GM23338 (cell line): ENCODE measurements at regions not wholly inside any gene's neighbourhood (a gene's known extent, or its start where the extent isn't known, plus 50 kb on each side); places are given as distances from the start of the nearest gene placed in this dataset.

ENCODE experiments used
- ATAC-seq: fragments of 200-7000 bp; cut with Tn5 transposase; 3 replicates; pipeline ENCODE4 v1.9.1; 2020
- DNase-seq: peaks from one replicate; pipeline ENCODE4 v3.0.0-alpha.2; 2015; ENCODE audit warnings: low spot score
- H2AFZ ChIP-seq: fragments of 200-600 bp; sonication (generic); 2 replicates; pipeline ENCODE4 v1.8.0; 2016; ENCODE audit warnings: antibody characterized with exemption, mild to moderate bottlenecking, moderate library complexity
- H3F3A ChIP-seq: fragments of 200-600 bp; sonication (generic); replicated peaks from 2 replicates; pipeline ENCODE4 v1.8.0; 2017; ENCODE audit warnings: antibody characterized with exemption, mixed run types, low read depth
- H3K27ac ChIP-seq: fragments of 200-600 bp; sonication (generic); 2 replicates; pipeline ENCODE4 v1.6.1; 2016; ENCODE audit warnings: low read depth
- H3K27me3 ChIP-seq: fragments of 200-600 bp; sonication (generic); 2 replicates; pipeline ENCODE4 v1.8.0; 2016; ENCODE audit warnings: mild to moderate bottlenecking, mixed run types, moderate library complexity; ENCODE audit not compliant: insufficient read depth
- H3K36me3 ChIP-seq: fragments of 200-600 bp; sonication (generic); 2 replicates; pipeline ENCODE4 v1.8.0; 2016; ENCODE audit warnings: mild to moderate bottlenecking; ENCODE audit not compliant: insufficient read depth
- H3K4me1 ChIP-seq: fragments of 200-600 bp; sonication (generic); 2 replicates; pipeline ENCODE4 v1.8.0; 2016; ENCODE audit warnings: mild to moderate bottlenecking, moderate library complexity; ENCODE audit not compliant: insufficient read depth
- H3K4me2 ChIP-seq: fragments of 200-600 bp; sonication (generic); 2 replicates; pipeline ENCODE4 v1.7.1; 2017; ENCODE audit warnings: mixed run types
- H3K4me3 ChIP-seq: fragments of 200-600 bp; sonication (generic); 2 replicates; pipeline ENCODE4 v1.6.1; 2016; ENCODE audit warnings: mixed run types
- H3K79me2 ChIP-seq: fragments of 200-600 bp; sonication (generic); replicated peaks from 2 replicates; pipeline ENCODE4 v1.8.0; 2017; ENCODE audit warnings: mild to moderate bottlenecking; ENCODE audit not compliant: insufficient read depth
- H3K9me2 ChIP-seq: fragments of 200-600 bp; sonication (generic); 2 replicates; pipeline ENCODE4 v1.8.0; 2017; ENCODE audit not compliant: insufficient read depth
- H4K20me1 ChIP-seq: fragments of 200-600 bp; sonication (generic); replicated peaks from 2 replicates; pipeline ENCODE4 v1.8.0; 2017; ENCODE audit warnings: mild to moderate bottlenecking; ENCODE audit not compliant: insufficient read depth
- H3K27ac Mint-ChIP-seq: 2 replicates; pipeline ENCODE4 v1.8.0; 2020; ENCODE audit warnings: inconsistent platforms, mild to moderate bottlenecking, moderate library complexity, mixed read lengths
- H3K27me3 Mint-ChIP-seq: 3 replicates; pipeline ENCODE4 v1.8.0; 2022; ENCODE audit warnings: low read depth, mild to moderate bottlenecking, moderate library complexity, mixed read lengths, inconsistent platforms; ENCODE audit not compliant: insufficient read depth, poor library complexity
- H3K36me3 Mint-ChIP-seq: 3 replicates; pipeline ENCODE4 v1.8.0; 2021; ENCODE audit warnings: low read depth, mild to moderate bottlenecking, inconsistent platforms, moderate library complexity, mixed read lengths
- H3K4me1 Mint-ChIP-seq: 3 replicates; pipeline ENCODE4 v1.8.0; 2020; ENCODE audit warnings: mild to moderate bottlenecking, inconsistent platforms, mixed read lengths
- H3K4me3 Mint-ChIP-seq: 3 replicates; pipeline ENCODE4 v1.8.0; 2021; ENCODE audit warnings: moderate library complexity, mild to moderate bottlenecking, inconsistent platforms, mixed read lengths
- H3K9me3 Mint-ChIP-seq: 3 replicates; pipeline ENCODE4 v1.8.0; 2020; ENCODE audit warnings: moderate library complexity, mild to moderate bottlenecking, inconsistent platforms, mixed read lengths
- CREB1 ChIP-seq: fragments of 250-450 bp; sonication (Bioruptor Pico); IDR thresholded peaks from 2 replicates; pipeline ENCODE4 v1.5.0; 2020; ENCODE audit warnings: low read depth, mild to moderate bottlenecking, moderate library complexity
- EZH2 ChIP-seq: fragments of 200-600 bp; sonication (generic); IDR thresholded peaks from one replicate; pipeline ENCODE4 v1.8.0; 2017; ENCODE audit warnings: antibody characterized with exemption, mild to moderate bottlenecking, low read depth; ENCODE audit not compliant: unreplicated experiment
- EZH2phosphoT487 ChIP-seq: fragments of 200-600 bp; sonication (generic); IDR thresholded peaks from one replicate; pipeline ENCODE4 v1.8.1; 2018; ENCODE audit warnings: antibody characterized with exemption; ENCODE audit not compliant: unreplicated experiment
- JUNB ChIP-seq: IDR thresholded peaks from one replicate; pipeline ENCODE4 v1.6.1; 2016; ENCODE audit warnings: antibody characterized with exemption; ENCODE audit not compliant: unreplicated experiment
- NANOG ChIP-seq: IDR thresholded peaks from 2 replicates; pipeline ENCODE4 v1.6.1; 2016; ENCODE audit warnings: antibody characterized with exemption, borderline replicate concordance
- POLR2AphosphoS5 ChIP-seq: IDR thresholded peaks from 2 replicates; pipeline ENCODE4 v1.6.1; 2016; ENCODE audit warnings: antibody characterized with exemption, low read depth
- STAT1 ChIP-seq: IDR thresholded peaks from one replicate; pipeline ENCODE4 v1.6.1; 2016; ENCODE audit warnings: antibody characterized with exemption; ENCODE audit not compliant: unreplicated experiment
- ZNF114 ChIP-seq: fragments of 250-450 bp; sonication (Bioruptor Pico); IDR thresholded peaks from 2 replicates; pipeline ENCODE4 v1.5.0; 2020; ENCODE audit warnings: mild to moderate bottlenecking, moderate library complexity
- ZNF331 ChIP-seq: fragments of 250-450 bp; sonication (Bioruptor Pico); IDR thresholded peaks from 2 replicates; pipeline ENCODE4 v1.5.0; 2020; ENCODE audit warnings: low read depth, mild to moderate bottlenecking, moderate library complexity
- TF ChIP-seq, protein P1 (sequence below), 2 experiments: fragments of 200-600 bp in 1 of 2; sonication (generic) in 1 of 2; conservative IDR thresholded peaks; 2 replicates each; pipeline versions ENCODE4 v1.5.1 to v1.6.1; 2016 to 2017; ENCODE audit warnings: antibody characterized with exemption in 2 of 2, low read depth in 2 of 2, mild to moderate bottlenecking in 2 of 2, moderate library complexity in 1 of 2
- TF ChIP-seq, protein P2 (sequence below): IDR thresholded peaks from one replicate; pipeline ENCODE4 v1.6.1; 2018; ENCODE audit warnings: antibody characterized with exemption; ENCODE audit not compliant: unreplicated experiment
- TF ChIP-seq, protein P3 (sequence below): fragments of 250-450 bp; sonication (Bioruptor Pico); IDR thresholded peaks from 2 replicates; pipeline ENCODE4 v1.5.0; 2020; ENCODE audit warnings: mild to moderate bottlenecking, moderate library complexity
- TF ChIP-seq, protein P4 (sequence below): IDR thresholded peaks from 2 replicates; pipeline ENCODE4 v1.6.1; 2016; ENCODE audit warnings: antibody characterized with exemption

DNA sequence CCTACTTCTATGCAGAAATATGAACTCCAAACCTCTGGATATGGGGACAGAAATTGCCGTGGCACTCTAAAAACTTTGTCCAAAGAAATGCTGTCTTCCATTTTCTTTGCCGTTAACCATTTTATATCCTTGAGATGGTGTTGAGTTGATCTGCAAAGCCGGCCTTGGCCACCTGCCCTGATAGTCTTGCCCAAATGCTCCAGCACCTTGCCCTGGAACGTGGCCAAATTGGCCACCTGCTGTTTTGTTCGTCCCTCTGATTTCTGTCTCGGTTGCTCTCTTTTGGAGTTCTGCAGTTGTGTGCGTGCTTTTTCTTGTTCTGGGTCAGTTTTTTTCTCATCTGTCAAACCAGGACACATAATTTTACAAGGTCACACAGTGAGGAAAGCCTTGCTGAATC, 239.7 kb upstream of the GMDS start:
- TF ChIP-seq ZNF114 (CRISPR knock-in tag) (no peak), POLR2AphosphoS5 (no peak), JUNB (no peak), CREB1 (CRISPR knock-in tag) (no peak), NANOG (no peak), EZH2 (no peak), ZNF331 (CRISPR knock-in tag) (no peak), EZH2phosphoT487 (no peak), STAT1 (no peak)
- TF ChIP-seq, protein P1, sequence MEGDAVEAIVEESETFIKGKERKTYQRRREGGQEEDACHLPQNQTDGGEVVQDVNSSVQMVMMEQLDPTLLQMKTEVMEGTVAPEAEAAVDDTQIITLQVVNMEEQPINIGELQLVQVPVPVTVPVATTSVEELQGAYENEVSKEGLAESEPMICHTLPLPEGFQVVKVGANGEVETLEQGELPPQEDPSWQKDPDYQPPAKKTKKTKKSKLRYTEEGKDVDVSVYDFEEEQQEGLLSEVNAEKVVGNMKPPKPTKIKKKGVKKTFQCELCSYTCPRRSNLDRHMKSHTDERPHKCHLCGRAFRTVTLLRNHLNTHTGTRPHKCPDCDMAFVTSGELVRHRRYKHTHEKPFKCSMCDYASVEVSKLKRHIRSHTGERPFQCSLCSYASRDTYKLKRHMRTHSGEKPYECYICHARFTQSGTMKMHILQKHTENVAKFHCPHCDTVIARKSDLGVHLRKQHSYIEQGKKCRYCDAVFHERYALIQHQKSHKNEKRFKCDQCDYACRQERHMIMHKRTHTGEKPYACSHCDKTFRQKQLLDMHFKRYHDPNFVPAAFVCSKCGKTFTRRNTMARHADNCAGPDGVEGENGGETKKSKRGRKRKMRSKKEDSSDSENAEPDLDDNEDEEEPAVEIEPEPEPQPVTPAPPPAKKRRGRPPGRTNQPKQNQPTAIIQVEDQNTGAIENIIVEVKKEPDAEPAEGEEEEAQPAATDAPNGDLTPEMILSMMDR (conservative IDR thresholded peaks at IDR 0.05; ENCODE audit: low read depth in 2 of 2) = no peak
- TF ChIP-seq, protein P2, sequence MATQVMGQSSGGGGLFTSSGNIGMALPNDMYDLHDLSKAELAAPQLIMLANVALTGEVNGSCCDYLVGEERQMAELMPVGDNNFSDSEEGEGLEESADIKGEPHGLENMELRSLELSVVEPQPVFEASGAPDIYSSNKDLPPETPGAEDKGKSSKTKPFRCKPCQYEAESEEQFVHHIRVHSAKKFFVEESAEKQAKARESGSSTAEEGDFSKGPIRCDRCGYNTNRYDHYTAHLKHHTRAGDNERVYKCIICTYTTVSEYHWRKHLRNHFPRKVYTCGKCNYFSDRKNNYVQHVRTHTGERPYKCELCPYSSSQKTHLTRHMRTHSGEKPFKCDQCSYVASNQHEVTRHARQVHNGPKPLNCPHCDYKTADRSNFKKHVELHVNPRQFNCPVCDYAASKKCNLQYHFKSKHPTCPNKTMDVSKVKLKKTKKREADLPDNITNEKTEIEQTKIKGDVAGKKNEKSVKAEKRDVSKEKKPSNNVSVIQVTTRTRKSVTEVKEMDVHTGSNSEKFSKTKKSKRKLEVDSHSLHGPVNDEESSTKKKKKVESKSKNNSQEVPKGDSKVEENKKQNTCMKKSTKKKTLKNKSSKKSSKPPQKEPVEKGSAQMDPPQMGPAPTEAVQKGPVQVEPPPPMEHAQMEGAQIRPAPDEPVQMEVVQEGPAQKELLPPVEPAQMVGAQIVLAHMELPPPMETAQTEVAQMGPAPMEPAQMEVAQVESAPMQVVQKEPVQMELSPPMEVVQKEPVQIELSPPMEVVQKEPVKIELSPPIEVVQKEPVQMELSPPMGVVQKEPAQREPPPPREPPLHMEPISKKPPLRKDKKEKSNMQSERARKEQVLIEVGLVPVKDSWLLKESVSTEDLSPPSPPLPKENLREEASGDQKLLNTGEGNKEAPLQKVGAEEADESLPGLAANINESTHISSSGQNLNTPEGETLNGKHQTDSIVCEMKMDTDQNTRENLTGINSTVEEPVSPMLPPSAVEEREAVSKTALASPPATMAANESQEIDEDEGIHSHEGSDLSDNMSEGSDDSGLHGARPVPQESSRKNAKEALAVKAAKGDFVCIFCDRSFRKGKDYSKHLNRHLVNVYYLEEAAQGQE = no peak
- TF ChIP-seq, protein P3, sequence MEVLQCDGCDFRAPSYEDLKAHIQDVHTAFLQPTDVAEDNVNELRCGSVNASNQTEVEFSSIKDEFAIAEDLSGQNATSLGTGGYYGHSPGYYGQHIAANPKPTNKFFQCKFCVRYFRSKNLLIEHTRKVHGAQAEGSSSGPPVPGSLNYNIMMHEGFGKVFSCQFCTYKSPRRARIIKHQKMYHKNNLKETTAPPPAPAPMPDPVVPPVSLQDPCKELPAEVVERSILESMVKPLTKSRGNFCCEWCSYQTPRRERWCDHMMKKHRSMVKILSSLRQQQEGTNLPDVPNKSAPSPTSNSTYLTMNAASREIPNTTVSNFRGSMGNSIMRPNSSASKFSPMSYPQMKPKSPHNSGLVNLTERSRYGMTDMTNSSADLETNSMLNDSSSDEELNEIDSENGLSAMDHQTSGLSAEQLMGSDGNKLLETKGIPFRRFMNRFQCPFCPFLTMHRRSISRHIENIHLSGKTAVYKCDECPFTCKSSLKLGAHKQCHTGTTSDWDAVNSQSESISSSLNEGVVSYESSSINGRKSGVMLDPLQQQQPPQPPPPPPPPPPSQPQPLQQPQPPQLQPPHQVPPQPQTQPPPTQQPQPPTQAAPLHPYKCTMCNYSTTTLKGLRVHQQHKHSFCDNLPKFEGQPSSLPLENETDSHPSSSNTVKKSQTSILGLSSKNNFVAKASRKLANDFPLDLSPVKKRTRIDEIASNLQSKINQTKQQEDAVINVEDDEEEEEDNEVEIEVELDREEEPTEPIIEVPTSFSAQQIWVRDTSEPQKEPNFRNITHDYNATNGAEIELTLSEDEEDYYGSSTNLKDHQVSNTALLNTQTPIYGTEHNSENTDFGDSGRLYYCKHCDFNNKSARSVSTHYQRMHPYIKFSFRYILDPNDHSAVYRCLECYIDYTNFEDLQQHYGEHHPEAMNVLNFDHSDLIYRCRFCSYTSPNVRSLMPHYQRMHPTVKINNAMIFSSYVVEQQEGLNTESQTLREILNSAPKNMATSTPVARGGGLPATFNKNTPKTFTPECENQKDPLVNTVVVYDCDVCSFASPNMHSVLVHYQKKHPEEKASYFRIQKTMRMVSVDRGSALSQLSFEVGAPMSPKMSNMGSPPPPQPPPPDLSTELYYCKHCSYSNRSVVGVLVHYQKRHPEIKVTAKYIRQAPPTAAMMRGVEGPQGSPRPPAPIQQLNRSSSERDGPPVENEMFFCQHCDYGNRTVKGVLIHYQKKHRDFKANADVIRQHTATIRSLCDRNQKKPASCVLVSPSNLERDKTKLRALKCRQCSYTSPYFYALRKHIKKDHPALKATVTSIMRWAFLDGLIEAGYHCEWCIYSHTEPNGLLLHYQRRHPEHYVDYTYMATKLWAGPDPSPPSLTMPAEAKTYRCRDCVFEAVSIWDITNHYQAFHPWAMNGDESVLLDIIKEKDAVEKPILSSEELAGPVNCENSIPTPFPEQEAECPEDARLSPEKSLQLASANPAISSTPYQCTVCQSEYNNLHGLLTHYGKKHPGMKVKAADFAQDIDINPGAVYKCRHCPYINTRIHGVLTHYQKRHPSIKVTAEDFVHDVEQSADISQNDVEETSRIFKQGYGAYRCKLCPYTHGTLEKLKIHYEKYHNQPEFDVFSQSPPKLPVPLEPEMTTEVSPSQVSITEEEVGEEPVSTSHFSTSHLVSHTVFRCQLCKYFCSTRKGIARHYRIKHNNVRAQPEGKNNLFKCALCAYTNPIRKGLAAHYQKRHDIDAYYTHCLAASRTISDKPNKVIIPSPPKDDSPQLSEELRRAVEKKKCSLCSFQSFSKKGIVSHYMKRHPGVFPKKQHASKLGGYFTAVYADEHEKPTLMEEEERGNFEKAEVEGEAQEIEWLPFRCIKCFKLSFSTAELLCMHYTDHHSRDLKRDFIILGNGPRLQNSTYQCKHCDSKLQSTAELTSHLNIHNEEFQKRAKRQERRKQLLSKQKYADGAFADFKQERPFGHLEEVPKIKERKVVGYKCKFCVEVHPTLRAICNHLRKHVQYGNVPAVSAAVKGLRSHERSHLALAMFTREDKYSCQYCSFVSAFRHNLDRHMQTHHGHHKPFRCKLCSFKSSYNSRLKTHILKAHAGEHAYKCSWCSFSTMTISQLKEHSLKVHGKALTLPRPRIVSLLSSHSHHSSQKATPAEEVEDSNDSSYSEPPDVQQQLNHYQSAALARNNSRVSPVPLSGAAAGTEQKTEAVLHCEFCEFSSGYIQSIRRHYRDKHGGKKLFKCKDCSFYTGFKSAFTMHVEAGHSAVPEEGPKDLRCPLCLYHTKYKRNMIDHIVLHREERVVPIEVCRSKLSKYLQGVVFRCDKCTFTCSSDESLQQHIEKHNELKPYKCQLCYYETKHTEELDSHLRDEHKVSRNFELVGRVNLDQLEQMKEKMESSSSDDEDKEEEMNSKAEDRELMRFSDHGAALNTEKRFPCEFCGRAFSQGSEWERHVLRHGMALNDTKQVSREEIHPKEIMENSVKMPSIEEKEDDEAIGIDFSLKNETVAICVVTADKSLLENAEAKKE (CRISPR knock-in tag) = no peak
- TF ChIP-seq, protein P4, sequence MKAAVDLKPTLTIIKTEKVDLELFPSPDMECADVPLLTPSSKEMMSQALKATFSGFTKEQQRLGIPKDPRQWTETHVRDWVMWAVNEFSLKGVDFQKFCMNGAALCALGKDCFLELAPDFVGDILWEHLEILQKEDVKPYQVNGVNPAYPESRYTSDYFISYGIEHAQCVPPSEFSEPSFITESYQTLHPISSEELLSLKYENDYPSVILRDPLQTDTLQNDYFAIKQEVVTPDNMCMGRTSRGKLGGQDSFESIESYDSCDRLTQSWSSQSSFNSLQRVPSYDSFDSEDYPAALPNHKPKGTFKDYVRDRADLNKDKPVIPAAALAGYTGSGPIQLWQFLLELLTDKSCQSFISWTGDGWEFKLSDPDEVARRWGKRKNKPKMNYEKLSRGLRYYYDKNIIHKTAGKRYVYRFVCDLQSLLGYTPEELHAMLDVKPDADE = no peak
- H3K4me3 ChIP-seq = no peak overlapping the region
- Mint-ChIP-seq H3K27ac (no peak overlapping the region), H3K4me3 (no peak overlapping the region), H3K27me3 (peaks cover 9% of the 10 kb centered on the region), H3K36me3 (peaks cover 11% of the 10 kb centered on the region; the same call in 1 of the 3 replicates), H3K4me1 (peaks cover 3% of the 10 kb centered on the region; the same call in 2 of the 3 replicates), H3K9me3 (peaks cover 28% of the 10 kb centered on the region)
- no peaks in the 10 kb centered on the region for H3K79me2 ChIP-seq
- no peak overlapping the region for H3K27ac ChIP-seq
- no peaks in the 10 kb centered on the region; the same call in 1 of the 2 replicates for H4K20me1 ChIP-seq
- no peaks in the 10 kb centered on the region for H3F3A ChIP-seq
- DNase-seq = no peak
- no peak overlapping the region for H2AFZ ChIP-seq
- H3K9me2 ChIP-seq = no peaks in the 10 kb centered on the region
- peaks cover 2% of the 10 kb centered on the region; the same call in 1 of the 2 replicates for H3K4me1 ChIP-seq
- no peak overlapping the region for H3K4me2 ChIP-seq
- no peak for ATAC-seq
- no peaks in the 10 kb centered on the region for H3K27me3 ChIP-seq
- H3K36me3 ChIP-seq = no peaks in the 10 kb centered on the region
